ENCODE measurements at regions not wholly inside any gene's neighbourhood (a gene's known extent, or its start where the extent isn't known, plus 50 kb on each side); places are given as distances from the start of the nearest gene placed in this dataset.

GRCh38 chr2:64376926-64377325 is 77.0 kb upstream of the LGALSL start:
- Histone ChIP-seq H3K27me3 (ENCODE audit: control insufficient read depth in 3 of 3, insufficient read depth in 3 of 3, low read length in 3 of 3) (peaks cover 0 to 5% (median 0%) of the 10 kb centered on the region in 3 donors), H3K4me1 (ENCODE audit: control insufficient read depth in 3 of 3, insufficient read depth in 3 of 3, low read length in 3 of 3) (peaks cover 5 to 13% (median 9%) of the 10 kb centered on the region in 3 donors), H3K27ac (ENCODE audit: low read depth, low read length) (no peak overlapping the region), H3K9ac (ENCODE audit: low read depth in 1 of 3, low read length in 3 of 3) (no peak overlapping the region), H3K9me3 (ENCODE audit: control insufficient read depth in 3 of 3, low read length in 3 of 3) (no peaks in the 10 kb centered on the region), H3K4me3 (ENCODE audit: low read length in 3 of 3) (no peak overlapping the region), H3K36me3 (ENCODE audit: control insufficient read depth in 3 of 3, insufficient read depth in 3 of 3, low read length in 3 of 3) (no peaks in the 10 kb centered on the region)

GRCh38 chr2:64379186-64379585 is 74.8 kb upstream of the LGALSL start:
- Histone ChIP-seq H3K36me3 (ENCODE audit: control insufficient read depth in 3 of 3, insufficient read depth in 3 of 3, low read length in 3 of 3) (no peaks in the 10 kb centered on the region), H3K4me3 (ENCODE audit: low read length in 3 of 3) (no peak overlapping the region), H3K9ac (ENCODE audit: low read depth in 1 of 3, low read length in 3 of 3) (no peak overlapping the region), H3K4me1 (ENCODE audit: control insufficient read depth in 3 of 3, insufficient read depth in 3 of 3, low read length in 3 of 3) (peaks cover 3 to 14% (median 10%) of the 10 kb centered on the region in 3 donors), H3K9me3 (ENCODE audit: control insufficient read depth in 3 of 3, low read length in 3 of 3) (no peaks in the 10 kb centered on the region), H3K27ac (ENCODE audit: low read depth, low read length) (no peak overlapping the region), H3K27me3 (ENCODE audit: control insufficient read depth in 3 of 3, insufficient read depth in 3 of 3, low read length in 3 of 3) (peaks cover 0 to 5% (median 0%) of the 10 kb centered on the region in 3 donors)

GRCh38 chr2:64380853-64381527 is 73.0 kb upstream of the LGALSL start:
- Histone ChIP-seq H3K27ac (ENCODE audit: low read depth, low read length) (no peak overlapping the region), H3K9me3 (ENCODE audit: control insufficient read depth in 3 of 3, low read length in 3 of 3) (no peaks in the 10 kb centered on the region), H3K4me3 (ENCODE audit: low read length in 3 of 3) (no peak overlapping the region), H3K4me1 (ENCODE audit: control insufficient read depth in 3 of 3, insufficient read depth in 3 of 3, low read length in 3 of 3) (peaks cover 0 to 5% (median 5%) of the 10 kb centered on the region in 3 donors), H3K9ac (ENCODE audit: low read depth in 1 of 3, low read length in 3 of 3) (no peak overlapping the region), H3K36me3 (ENCODE audit: control insufficient read depth in 3 of 3, insufficient read depth in 3 of 3, low read length in 3 of 3) (no peaks in the 10 kb centered on the region), H3K27me3 (ENCODE audit: control insufficient read depth in 3 of 3, insufficient read depth in 3 of 3, low read length in 3 of 3) (peaks cover 0 to 5% (median 0%) of the 10 kb centered on the region in 3 donors)

GRCh38 chr2:64383016-64383591 is 70.9 kb upstream of the LGALSL start:
- Histone ChIP-seq H3K4me3 (ENCODE audit: low read length in 3 of 3) (no peak overlapping the region), H3K27ac (ENCODE audit: low read depth, low read length) (no peak overlapping the region), H3K36me3 (ENCODE audit: control insufficient read depth in 3 of 3, insufficient read depth in 3 of 3, low read length in 3 of 3) (no peaks in the 10 kb centered on the region), H3K4me1 (ENCODE audit: control insufficient read depth in 3 of 3, insufficient read depth in 3 of 3, low read length in 3 of 3) (peaks cover 0 to 5% (median 5%) of the 10 kb centered on the region in 3 donors), H3K9me3 (ENCODE audit: control insufficient read depth in 3 of 3, low read length in 3 of 3) (no peaks in the 10 kb centered on the region), H3K9ac (ENCODE audit: low read depth in 1 of 3, low read length in 3 of 3) (no peak overlapping the region), H3K27me3 (ENCODE audit: control insufficient read depth in 3 of 3, insufficient read depth in 3 of 3, low read length in 3 of 3) (peaks cover 0 to 5% (median 0%) of the 10 kb centered on the region in 3 donors)

- Histone ChIP-seq H3K4me1 (ENCODE audit: control insufficient read depth in 3 of 3, insufficient read depth in 3 of 3, low read length in 3 of 3) (peaks cover 0 to 5% (median 5%) of the 10 kb centered on the region in 3 donors), H3K27me3 (ENCODE audit: control insufficient read depth in 3 of 3, insufficient read depth in 3 of 3, low read length in 3 of 3) (peaks cover 0 to 5% (median 0%) of the 10 kb centered on the region in 3 donors), H3K9me3 (ENCODE audit: control insufficient read depth in 3 of 3, low read length in 3 of 3) (no peaks in the 10 kb centered on the region), H3K36me3 (ENCODE audit: control insufficient read depth in 3 of 3, insufficient read depth in 3 of 3, low read length in 3 of 3) (no peaks in the 10 kb centered on the region), H3K9ac (ENCODE audit: low read depth in 1 of 3, low read length in 3 of 3) (no peak overlapping the region), H3K27ac (ENCODE audit: low read depth, low read length) (no peak overlapping the region), H3K4me3 (ENCODE audit: low read length in 3 of 3) (no peak overlapping the region)
Measured at GRCh38 chr2:64383881-64384280, 70.1 kb upstream of the LGALSL start.

GRCh38 chr2:64386676-64387075 is 67.3 kb upstream of the LGALSL start:
- peaks cover 0 to 5% (median 5%) of the 10 kb centered on the region in 3 donors for H3K4me1 ChIP-seq (ENCODE audit: control insufficient read depth in 3 of 3, insufficient read depth in 3 of 3, low read length in 3 of 3)
- no peaks in the 10 kb centered on the region for H3K36me3 ChIP-seq (ENCODE audit: control insufficient read depth in 3 of 3, insufficient read depth in 3 of 3, low read length in 3 of 3)
- H3K4me3 ChIP-seq (ENCODE audit: low read length in 3 of 3), result no peak overlapping the region
- no peak overlapping the region for H3K27ac ChIP-seq (ENCODE audit: low read depth, low read length)
- H3K9me3 ChIP-seq (ENCODE audit: control insufficient read depth in 3 of 3, low read length in 3 of 3), result no peaks in the 10 kb centered on the region
- H3K9ac ChIP-seq (ENCODE audit: low read depth in 1 of 3, low read length in 3 of 3), result no peak overlapping the region
- H3K27me3 ChIP-seq (ENCODE audit: control insufficient read depth in 3 of 3, insufficient read depth in 3 of 3, low read length in 3 of 3), result no peaks in the 10 kb centered on the region

- Histone ChIP-seq H3K27me3 (ENCODE audit: control insufficient read depth in 3 of 3, insufficient read depth in 3 of 3, low read length in 3 of 3) (no peaks in the 10 kb centered on the region), H3K4me1 (ENCODE audit: control insufficient read depth in 3 of 3, insufficient read depth in 3 of 3, low read length in 3 of 3) (no peaks in the 10 kb centered on the region), H3K4me3 (ENCODE audit: low read length in 3 of 3) (no peak overlapping the region), H3K9me3 (ENCODE audit: control insufficient read depth in 3 of 3, low read length in 3 of 3) (no peaks in the 10 kb centered on the region), H3K27ac (ENCODE audit: low read depth, low read length) (no peak overlapping the region), H3K9ac (ENCODE audit: low read depth in 1 of 3, low read length in 3 of 3) (no peak overlapping the region), H3K36me3 (ENCODE audit: control insufficient read depth in 3 of 3, insufficient read depth in 3 of 3, low read length in 3 of 3) (peaks cover 0 to 2% (median 0%) of the 10 kb centered on the region in 3 donors)
Measured at GRCh38 chr2:64390586-64390985, 63.4 kb upstream of the LGALSL start.

GRCh38 chr2:64391424-64391823 is 62.5 kb upstream of the LGALSL start:
- Histone ChIP-seq H3K36me3 (ENCODE audit: control insufficient read depth in 3 of 3, insufficient read depth in 3 of 3, low read length in 3 of 3) (peaks cover 0 to 2% (median 0%) of the 10 kb centered on the region in 3 donors), H3K9me3 (ENCODE audit: control insufficient read depth in 3 of 3, low read length in 3 of 3) (no peaks in the 10 kb centered on the region), H3K4me3 (ENCODE audit: low read length in 3 of 3) (no peak overlapping the region), H3K4me1 (ENCODE audit: control insufficient read depth in 3 of 3, insufficient read depth in 3 of 3, low read length in 3 of 3) (no peaks in the 10 kb centered on the region), H3K9ac (ENCODE audit: low read depth in 1 of 3, low read length in 3 of 3) (no peak overlapping the region), H3K27ac (ENCODE audit: low read depth, low read length) (no peak overlapping the region), H3K27me3 (ENCODE audit: control insufficient read depth in 3 of 3, insufficient read depth in 3 of 3, low read length in 3 of 3) (no peaks in the 10 kb centered on the region)

GRCh38 chr2:64391940-64392339 is 62.0 kb upstream of the LGALSL start:
- H3K9ac ChIP-seq (ENCODE audit: low read depth in 1 of 3, low read length in 3 of 3), result no peak overlapping the region
- H3K4me3 ChIP-seq (ENCODE audit: low read length in 3 of 3), result no peak overlapping the region
- H3K27ac ChIP-seq (ENCODE audit: low read depth, low read length), result no peak overlapping the region
- H3K36me3 ChIP-seq (ENCODE audit: control insufficient read depth in 3 of 3, insufficient read depth in 3 of 3, low read length in 3 of 3), result peaks cover 0 to 2% (median 0%) of the 10 kb centered on the region in 3 donors
- H3K9me3 ChIP-seq (ENCODE audit: control insufficient read depth in 3 of 3, low read length in 3 of 3), result no peaks in the 10 kb centered on the region
- H3K27me3 ChIP-seq (ENCODE audit: control insufficient read depth in 3 of 3, insufficient read depth in 3 of 3, low read length in 3 of 3), result no peaks in the 10 kb centered on the region
- no peaks in the 10 kb centered on the region for H3K4me1 ChIP-seq (ENCODE audit: control insufficient read depth in 3 of 3, insufficient read depth in 3 of 3, low read length in 3 of 3)

GRCh38 chr2:64392529-64392928 is 61.4 kb upstream of the LGALSL start:
- no peaks in the 10 kb centered on the region for H3K27me3 ChIP-seq (ENCODE audit: control insufficient read depth in 3 of 3, insufficient read depth in 3 of 3, low read length in 3 of 3)
- H3K36me3 ChIP-seq (ENCODE audit: control insufficient read depth in 3 of 3, insufficient read depth in 3 of 3, low read length in 3 of 3), result peaks cover 0 to 2% (median 0%) of the 10 kb centered on the region in 3 donors
- no peaks in the 10 kb centered on the region for H3K4me1 ChIP-seq (ENCODE audit: control insufficient read depth in 3 of 3, insufficient read depth in 3 of 3, low read length in 3 of 3)
- no peaks in the 10 kb centered on the region for H3K9me3 ChIP-seq (ENCODE audit: control insufficient read depth in 3 of 3, low read length in 3 of 3)
- no peak overlapping the region for H3K27ac ChIP-seq (ENCODE audit: low read depth, low read length)
- H3K4me3 ChIP-seq (ENCODE audit: low read length in 3 of 3), result no peak overlapping the region
- no peak overlapping the region for H3K9ac ChIP-seq (ENCODE audit: low read depth in 1 of 3, low read length in 3 of 3)
